Fibroblast of lung (primary cell): ENCODE measurements at regions not wholly inside any gene's neighbourhood (a gene's known extent, or its start where the extent isn't known, plus 50 kb on each side); places are given as distances from the start of the nearest gene placed in this dataset.
A peak's percentile ranks its signal among the peaks of the same experiment; 100 is the strongest.

Experiments
- DNase-seq, 2 donors: peaks; one replicate each; pipeline versions ENCODE4 v3.0.0 to v3.0.0-alpha.2; 2010; ENCODE audit warnings: low read depth in 2 of 2
- H2AFZ ChIP-seq: 2 replicates; pipeline ENCODE4 v1.5.1; 2012; ENCODE audit warnings: low read length, control low read depth, inconsistent platforms
- H3K27ac ChIP-seq: 2 replicates; pipeline ENCODE4 v1.5.1; 2011; ENCODE audit warnings: low read length, control low read depth; ENCODE audit not compliant: insufficient read depth
- H3K27me3 ChIP-seq: 2 replicates; pipeline ENCODE4 v1.5.1; 2011; ENCODE audit warnings: mild to moderate bottlenecking, low read length; ENCODE audit not compliant: control insufficient read depth, insufficient read depth
- H3K36me3 ChIP-seq: 2 replicates; pipeline ENCODE4 v1.5.1; 2011; ENCODE audit warnings: low read length; ENCODE audit not compliant: control insufficient read depth, insufficient read depth
- H3K4me1 ChIP-seq: 2 replicates; pipeline ENCODE4 v1.5.1; 2011; ENCODE audit warnings: low read length; ENCODE audit not compliant: control insufficient read depth, insufficient read depth; ENCODE audit errors: extremely low read depth
- H3K4me2 ChIP-seq: 2 replicates; pipeline ENCODE4 v1.5.1; 2011; ENCODE audit warnings: low read length, control low read depth; ENCODE audit not compliant: insufficient read depth; ENCODE audit errors: extremely low read depth
- H3K4me3 ChIP-seq, 4 experiments: fragments of 200-600 bp in 1 of 4; sonication (generic) in 1 of 4; replicated peaks in 1 of 4; 2 replicates each; pipeline ENCODE4 v1.5.1; 2011 to 2016; ENCODE audit warnings: low read length in 4 of 4, low read depth in 3 of 4, mild to moderate bottlenecking in 3 of 4, control low read depth in 2 of 4, inconsistent platforms in 1 of 4, mixed read lengths in 1 of 4; ENCODE audit not compliant: insufficient read depth in 1 of 4; ENCODE audit errors: control extremely low read depth in 1 of 4
- H3K79me2 ChIP-seq: 2 replicates; pipeline ENCODE4 v1.5.1; 2012; ENCODE audit warnings: mild to moderate bottlenecking, low read length, inconsistent platforms; ENCODE audit not compliant: control insufficient read depth, insufficient read depth
- H3K9ac ChIP-seq: 2 replicates; pipeline ENCODE4 v1.5.1; 2011; ENCODE audit warnings: mild to moderate bottlenecking, low read length, control low read depth; ENCODE audit not compliant: insufficient read depth
- H3K9me3 ChIP-seq: 2 replicates; pipeline ENCODE4 v1.5.1; 2012; ENCODE audit warnings: low read depth, low read length; ENCODE audit not compliant: control insufficient read depth, insufficient read depth
- H4K20me1 ChIP-seq: 2 replicates; pipeline ENCODE4 v1.5.1; 2011; ENCODE audit warnings: low read length; ENCODE audit not compliant: control insufficient read depth, insufficient read depth; ENCODE audit errors: extremely low read depth
- EZH2 ChIP-seq: IDR thresholded peaks from 2 replicates; pipeline ENCODE4 v1.5.1; 2012; ENCODE audit warnings: low read length, control low read depth, mild to moderate bottlenecking; ENCODE audit errors: missing control alignments
- TF ChIP-seq, protein P1 (sequence below), 2 donors: IDR thresholded peaks in 1 of 2; conservative IDR thresholded peaks in 1 of 2; 1 replicate in 1 of 2; 2 replicates in 1 of 2; pipeline ENCODE4 v1.5.1; 2011 to 2012; ENCODE audit warnings: low read length in 2 of 2, control low read depth in 1 of 2, inconsistent platforms in 1 of 2, low read depth in 1 of 2, mild to moderate bottlenecking in 1 of 2

- no peaks in the 10 kb centered on the region for H3K79me2 ChIP-seq
- no peak for DNase-seq
- no peak overlapping the region for H2AFZ ChIP-seq
- H3K9me3 ChIP-seq, result no peaks in the 10 kb centered on the region
- H3K4me2 ChIP-seq, result no peak overlapping the region
- no peaks in the 10 kb centered on the region for H3K27me3 ChIP-seq
- H4K20me1 ChIP-seq, result no peaks in the 10 kb centered on the region
- TF ChIP-seq, protein P1, sequence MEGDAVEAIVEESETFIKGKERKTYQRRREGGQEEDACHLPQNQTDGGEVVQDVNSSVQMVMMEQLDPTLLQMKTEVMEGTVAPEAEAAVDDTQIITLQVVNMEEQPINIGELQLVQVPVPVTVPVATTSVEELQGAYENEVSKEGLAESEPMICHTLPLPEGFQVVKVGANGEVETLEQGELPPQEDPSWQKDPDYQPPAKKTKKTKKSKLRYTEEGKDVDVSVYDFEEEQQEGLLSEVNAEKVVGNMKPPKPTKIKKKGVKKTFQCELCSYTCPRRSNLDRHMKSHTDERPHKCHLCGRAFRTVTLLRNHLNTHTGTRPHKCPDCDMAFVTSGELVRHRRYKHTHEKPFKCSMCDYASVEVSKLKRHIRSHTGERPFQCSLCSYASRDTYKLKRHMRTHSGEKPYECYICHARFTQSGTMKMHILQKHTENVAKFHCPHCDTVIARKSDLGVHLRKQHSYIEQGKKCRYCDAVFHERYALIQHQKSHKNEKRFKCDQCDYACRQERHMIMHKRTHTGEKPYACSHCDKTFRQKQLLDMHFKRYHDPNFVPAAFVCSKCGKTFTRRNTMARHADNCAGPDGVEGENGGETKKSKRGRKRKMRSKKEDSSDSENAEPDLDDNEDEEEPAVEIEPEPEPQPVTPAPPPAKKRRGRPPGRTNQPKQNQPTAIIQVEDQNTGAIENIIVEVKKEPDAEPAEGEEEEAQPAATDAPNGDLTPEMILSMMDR (conservative IDR thresholded peaks at IDR 0.05 in 1 of 2, IDR thresholded peaks at IDR 0.05 in 1 of 2; ENCODE audit: low read depth in 1 of 2, low read length in 2 of 2), result no peak
- no peak for TF ChIP-seq EZH2
- H3K4me1 ChIP-seq, result no peaks in the 10 kb centered on the region
- no peak overlapping the region for H3K27ac ChIP-seq
- no peaks in the 10 kb centered on the region for H3K36me3 ChIP-seq
- no peak overlapping the region for H3K4me3 ChIP-seq
- no peak overlapping the region for H3K9ac ChIP-seq
Measured at GRCh38 chr14:80358112-80358511, 146.8 kb upstream of the DIO2 start.

GRCh38 chr14:80356413-80356812, 145.1 kb upstream of the DIO2 start:
- peak; percentile 17 to 24 for DNase-seq
- H4K20me1 ChIP-seq, result no peaks in the 10 kb centered on the region
- H3K4me1 ChIP-seq, result no peaks in the 10 kb centered on the region
- no peak overlapping the region for H3K9ac ChIP-seq
- H3K27ac ChIP-seq, result no peak overlapping the region
- H3K4me3 ChIP-seq, result no peak overlapping the region
- no peaks in the 10 kb centered on the region for H3K36me3 ChIP-seq
- H3K4me2 ChIP-seq, result no peak overlapping the region
- H3K79me2 ChIP-seq, result no peaks in the 10 kb centered on the region
- no peaks in the 10 kb centered on the region for H3K9me3 ChIP-seq
- TF ChIP-seq, protein P1 (conservative IDR thresholded peaks at IDR 0.05 in 1 of 2, IDR thresholded peaks at IDR 0.05 in 1 of 2; ENCODE audit: low read depth in 1 of 2, low read length in 2 of 2), result peak; percentile 34 to 61
- TF ChIP-seq EZH2, result no peak
- no peak overlapping the region for H2AFZ ChIP-seq
- H3K27me3 ChIP-seq, result no peaks in the 10 kb centered on the region

DNA sequence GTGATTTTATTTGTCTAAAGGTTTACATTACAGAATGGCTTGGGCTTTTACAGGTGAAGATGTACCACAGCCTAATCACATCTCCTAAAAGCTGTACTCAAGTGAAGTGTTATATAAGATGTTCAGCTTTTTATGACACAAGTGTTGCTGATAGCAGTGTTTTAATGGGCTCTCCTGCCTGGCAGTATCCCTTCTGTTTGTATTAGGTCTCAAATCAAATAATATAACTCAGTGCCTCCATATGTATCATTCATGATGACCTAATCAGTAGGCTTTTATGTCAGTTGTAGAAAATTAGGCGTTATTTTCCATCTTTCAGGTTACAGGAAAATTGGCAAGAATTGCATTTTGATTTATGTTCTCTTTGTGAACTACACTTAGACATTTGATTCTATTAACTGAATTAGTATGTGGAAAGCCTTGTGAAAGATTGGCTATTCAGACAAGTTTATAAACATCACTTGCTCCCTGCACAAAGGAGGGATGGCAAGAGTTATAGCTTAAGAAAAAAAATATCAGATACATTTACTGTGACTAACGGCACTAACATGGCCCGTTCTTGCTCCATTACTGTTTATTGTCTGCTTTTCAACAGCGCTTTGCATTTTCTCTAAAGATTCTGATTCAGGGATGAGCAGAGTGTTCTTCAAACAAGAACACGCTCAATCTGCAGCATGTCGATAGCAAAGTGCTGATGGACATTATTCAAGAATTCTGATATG, 143.7 kb upstream of the DIO2 start:
- no peaks in the 10 kb centered on the region for H3K4me1 ChIP-seq
- H3K27ac ChIP-seq, result no peak overlapping the region
- peak in 1 of 2 donors; percentile 8 for DNase-seq
- H3K4me3 ChIP-seq, result no peak overlapping the region
- H3K9me3 ChIP-seq, result no peaks in the 10 kb centered on the region
- H3K4me2 ChIP-seq, result no peak overlapping the region
- no peaks in the 10 kb centered on the region for H3K79me2 ChIP-seq
- H4K20me1 ChIP-seq, result no peaks in the 10 kb centered on the region
- H3K36me3 ChIP-seq, result no peaks in the 10 kb centered on the region
- TF ChIP-seq, protein P1 (conservative IDR thresholded peaks at IDR 0.05 in 1 of 2, IDR thresholded peaks at IDR 0.05 in 1 of 2; ENCODE audit: low read depth in 1 of 2, low read length in 2 of 2), result no peak
- no peak for TF ChIP-seq EZH2
- H3K9ac ChIP-seq, result no peak overlapping the region
- no peak overlapping the region for H2AFZ ChIP-seq
- no peaks in the 10 kb centered on the region for H3K27me3 ChIP-seq
